GM06990 (cell line): ENCODE measurements at regions not wholly inside any gene's neighbourhood (a gene's known extent, or its start where the extent isn't known, plus 50 kb on each side); places are given as distances from the start of the nearest gene placed in this dataset.

Source experiments
- DNase-seq: peaks from one replicate; pipeline ENCODE4 v3.0.0-alpha.2; 2011; ENCODE audit not compliant: insufficient read length; ENCODE audit errors: extremely low read depth
- H3K27me3 ChIP-seq: replicated peaks from 2 replicates; pipeline ENCODE4 v1.6.0; 2011; ENCODE audit warnings: low read length; ENCODE audit not compliant: control insufficient read depth, insufficient read depth
- H3K36me3 ChIP-seq: 2 replicates; pipeline ENCODE4 v1.5.1; 2011; ENCODE audit warnings: low read length; ENCODE audit not compliant: control insufficient read depth, insufficient read depth
- H3K4me3 ChIP-seq: replicated peaks from 2 replicates; pipeline ENCODE4 v1.5.1; 2011; ENCODE audit warnings: low read depth, mild to moderate bottlenecking, control low read depth, low read length
- TF ChIP-seq, protein P1 (sequence below): IDR thresholded peaks from 2 replicates; pipeline ENCODE4 v1.5.1; 2011; ENCODE audit warnings: low read length, control low read depth, mild to moderate bottlenecking, inconsistent platforms; ENCODE audit not compliant: insufficient read depth, poor library complexity, severe bottlenecking

DNA sequence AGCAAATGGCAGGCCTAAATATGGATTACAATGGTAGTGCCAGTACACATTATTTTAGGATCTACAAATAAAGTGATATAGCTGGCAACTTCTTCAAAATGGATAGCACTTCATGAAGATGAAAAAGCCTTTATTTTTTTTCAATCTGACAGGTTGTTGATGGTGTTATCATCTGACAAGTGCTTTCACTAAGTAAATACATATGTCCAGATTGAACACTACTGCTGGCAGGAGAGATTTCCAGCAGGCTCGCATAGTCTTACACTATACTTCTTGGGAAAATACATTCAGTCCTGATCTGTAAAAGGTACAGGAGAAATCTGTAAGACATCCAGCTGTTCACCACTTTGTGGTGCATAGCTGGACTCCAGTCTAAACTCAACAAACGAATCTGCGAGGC lies 50.9 kb upstream of the ALCAM start:
- no peaks in the 10 kb centered on the region for H3K27me3 ChIP-seq
- DNase-seq = no peak

DNA sequence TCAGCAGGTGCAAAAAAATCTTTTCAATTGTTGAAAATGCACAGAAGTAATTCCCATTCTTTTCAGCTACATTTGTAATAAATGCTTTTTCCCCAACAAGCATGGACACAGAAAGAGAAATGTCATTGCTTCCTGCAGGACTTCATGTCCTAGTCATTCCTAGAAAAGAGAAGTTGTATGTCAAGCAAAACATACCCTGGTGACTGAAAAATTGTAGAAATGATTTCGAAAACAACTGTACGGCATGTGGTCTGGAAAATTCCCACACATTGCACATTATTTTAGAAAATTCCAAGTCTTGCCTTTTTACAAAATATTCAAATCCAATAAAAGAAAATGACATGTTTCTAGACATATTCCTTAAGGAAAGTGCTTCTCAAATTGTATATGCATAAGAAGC lies 50.4 kb upstream of the ALCAM start:
- no peak for DNase-seq
- TF ChIP-seq, protein P1, sequence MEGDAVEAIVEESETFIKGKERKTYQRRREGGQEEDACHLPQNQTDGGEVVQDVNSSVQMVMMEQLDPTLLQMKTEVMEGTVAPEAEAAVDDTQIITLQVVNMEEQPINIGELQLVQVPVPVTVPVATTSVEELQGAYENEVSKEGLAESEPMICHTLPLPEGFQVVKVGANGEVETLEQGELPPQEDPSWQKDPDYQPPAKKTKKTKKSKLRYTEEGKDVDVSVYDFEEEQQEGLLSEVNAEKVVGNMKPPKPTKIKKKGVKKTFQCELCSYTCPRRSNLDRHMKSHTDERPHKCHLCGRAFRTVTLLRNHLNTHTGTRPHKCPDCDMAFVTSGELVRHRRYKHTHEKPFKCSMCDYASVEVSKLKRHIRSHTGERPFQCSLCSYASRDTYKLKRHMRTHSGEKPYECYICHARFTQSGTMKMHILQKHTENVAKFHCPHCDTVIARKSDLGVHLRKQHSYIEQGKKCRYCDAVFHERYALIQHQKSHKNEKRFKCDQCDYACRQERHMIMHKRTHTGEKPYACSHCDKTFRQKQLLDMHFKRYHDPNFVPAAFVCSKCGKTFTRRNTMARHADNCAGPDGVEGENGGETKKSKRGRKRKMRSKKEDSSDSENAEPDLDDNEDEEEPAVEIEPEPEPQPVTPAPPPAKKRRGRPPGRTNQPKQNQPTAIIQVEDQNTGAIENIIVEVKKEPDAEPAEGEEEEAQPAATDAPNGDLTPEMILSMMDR = no peak
- H3K4me3 ChIP-seq = no peak overlapping the region
- no peaks in the 10 kb centered on the region for H3K36me3 ChIP-seq
- H3K27me3 ChIP-seq = no peaks in the 10 kb centered on the region

More for the DNA sequence above, 50.9 kb upstream of the ALCAM start:
- H3K4me3 ChIP-seq = no peak overlapping the region
- TF ChIP-seq, protein P1 = no peak
- H3K36me3 ChIP-seq = no peaks in the 10 kb centered on the region
